ENCODE measurements at regions not wholly inside any gene's neighbourhood (a gene's known extent, or its start where the extent isn't known, plus 50 kb on each side); places are given as distances from the start of the nearest gene placed in this dataset.
A peak's percentile ranks its signal among the peaks of the same experiment; 100 is the strongest.

DNA sequence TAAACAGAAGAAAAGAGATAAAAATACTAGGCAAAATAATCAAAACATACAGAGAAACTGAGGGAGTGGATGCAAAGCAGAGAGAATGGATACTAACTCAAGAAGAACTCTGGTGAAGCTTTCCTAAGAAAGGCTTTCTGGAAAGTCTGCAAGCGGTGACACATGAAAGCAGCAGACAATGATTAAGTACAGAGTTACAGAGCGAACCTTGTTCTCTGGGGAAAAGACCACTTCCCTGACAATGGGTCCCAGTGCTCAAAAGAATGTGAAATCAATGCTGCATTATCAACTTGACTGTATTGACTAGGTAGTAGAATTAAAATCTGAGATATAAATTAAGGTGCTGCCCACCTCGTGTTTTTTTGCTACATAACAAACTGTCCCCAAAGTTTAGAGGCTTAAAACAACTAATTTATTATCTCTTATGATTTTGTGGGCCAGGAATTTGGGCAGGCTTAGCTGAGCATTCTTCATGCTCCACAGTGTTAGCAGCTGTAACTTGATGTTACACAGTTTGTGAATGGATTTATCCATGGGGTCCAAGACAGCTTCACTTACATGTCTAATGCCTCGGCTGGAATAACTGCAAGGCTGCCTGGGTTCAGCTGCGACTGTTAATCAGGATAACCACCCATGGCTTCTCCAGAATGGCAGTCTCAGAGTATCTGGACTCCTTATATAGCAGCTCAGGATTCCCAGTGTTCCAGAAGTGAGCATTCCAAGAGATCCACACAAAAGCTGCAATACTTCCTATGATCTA is 106.9 kb upstream of the INPP4B start:
- TF ChIP-seq, protein P1, sequence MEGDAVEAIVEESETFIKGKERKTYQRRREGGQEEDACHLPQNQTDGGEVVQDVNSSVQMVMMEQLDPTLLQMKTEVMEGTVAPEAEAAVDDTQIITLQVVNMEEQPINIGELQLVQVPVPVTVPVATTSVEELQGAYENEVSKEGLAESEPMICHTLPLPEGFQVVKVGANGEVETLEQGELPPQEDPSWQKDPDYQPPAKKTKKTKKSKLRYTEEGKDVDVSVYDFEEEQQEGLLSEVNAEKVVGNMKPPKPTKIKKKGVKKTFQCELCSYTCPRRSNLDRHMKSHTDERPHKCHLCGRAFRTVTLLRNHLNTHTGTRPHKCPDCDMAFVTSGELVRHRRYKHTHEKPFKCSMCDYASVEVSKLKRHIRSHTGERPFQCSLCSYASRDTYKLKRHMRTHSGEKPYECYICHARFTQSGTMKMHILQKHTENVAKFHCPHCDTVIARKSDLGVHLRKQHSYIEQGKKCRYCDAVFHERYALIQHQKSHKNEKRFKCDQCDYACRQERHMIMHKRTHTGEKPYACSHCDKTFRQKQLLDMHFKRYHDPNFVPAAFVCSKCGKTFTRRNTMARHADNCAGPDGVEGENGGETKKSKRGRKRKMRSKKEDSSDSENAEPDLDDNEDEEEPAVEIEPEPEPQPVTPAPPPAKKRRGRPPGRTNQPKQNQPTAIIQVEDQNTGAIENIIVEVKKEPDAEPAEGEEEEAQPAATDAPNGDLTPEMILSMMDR (conservative IDR thresholded peaks at IDR 0.05): no peak
- peaks cover 11% of the 10 kb centered on the region for H3K9me3 ChIP-seq (ENCODE audit: control insufficient read depth, low read length)
- H3K9ac ChIP-seq (ENCODE audit: extremely low read depth, low read length, poor library complexity, severe bottlenecking): no peak overlapping the region
- no peak for DNase-seq
- H3K4me3 ChIP-seq (ENCODE audit: low read length): no peak overlapping the region
- H3K4me1 ChIP-seq (ENCODE audit: control insufficient read depth, insufficient read depth, low read length): no peaks in the 10 kb centered on the region
- H3K4me3 Mint-ChIP-seq: no peak overlapping the region
- H3K36me3 ChIP-seq (ENCODE audit: control insufficient read depth, insufficient read depth, low read length): no peaks in the 10 kb centered on the region
- H3K27me3 ChIP-seq (ENCODE audit: control insufficient read depth, insufficient read depth, low read length, poor library complexity, severe bottlenecking): no peaks in the 10 kb centered on the region
- H3K27ac ChIP-seq (ENCODE audit: low read depth, low read length): peak overlapping the region; percentile 64
- H3K27ac Mint-ChIP-seq: no peak overlapping the region
- H3K27me3 Mint-ChIP-seq (ENCODE audit: insufficient read depth): no peaks in the 10 kb centered on the region
- H3K36me3 Mint-ChIP-seq (ENCODE audit: low read depth): no peaks in the 10 kb centered on the region
- no peaks in the 10 kb centered on the region for H3K4me1 Mint-ChIP-seq
- H3K9me3 Mint-ChIP-seq: peaks cover 15% of the 10 kb centered on the region
- 83 to 86% methylated on average over 4 to 5 of the region's 5 CpGs for WGBS, 2 experiments (ENCODE audit: insufficient coverage in 1 of 2, insufficient read length in 1 of 2)

DNA sequence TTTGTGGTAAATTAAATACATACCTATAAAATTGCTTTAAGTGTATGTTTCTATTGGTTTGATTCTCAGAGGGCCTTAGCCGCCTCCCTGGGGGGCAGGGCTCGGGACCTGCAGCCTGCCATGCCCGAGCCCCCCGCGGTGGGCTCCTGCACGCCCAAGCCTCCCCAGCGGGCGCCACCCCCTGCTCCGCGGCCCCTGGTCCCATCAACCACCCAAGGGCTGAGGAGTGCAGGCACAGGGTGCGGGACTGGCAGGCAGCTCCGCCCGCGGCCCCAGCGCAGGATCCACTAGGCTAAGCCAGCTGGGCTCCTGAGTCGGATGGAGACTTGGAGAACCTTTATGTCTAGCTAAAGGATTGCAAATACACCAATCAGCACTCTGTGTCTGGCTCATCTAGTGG is 108.3 kb upstream of the INPP4B start:
- WGBS, 2 experiments (ENCODE audit: insufficient coverage in 1 of 2, insufficient read length in 1 of 2): 96 to 97% methylated on average over 6 to 16 of the region's 16 CpGs
- Histone ChIP-seq H3K27ac (ENCODE audit: low read depth, low read length) (no peak overlapping the region), H3K9ac (ENCODE audit: extremely low read depth, low read length, poor library complexity, severe bottlenecking) (no peak overlapping the region), H3K36me3 (ENCODE audit: control insufficient read depth, insufficient read depth, low read length) (no peaks in the 10 kb centered on the region), H3K9me3 (ENCODE audit: control insufficient read depth, low read length) (peaks cover 11% of the 10 kb centered on the region), H3K4me1 (ENCODE audit: control insufficient read depth, insufficient read depth, low read length) (no peaks in the 10 kb centered on the region), H3K27me3 (ENCODE audit: control insufficient read depth, insufficient read depth, low read length, poor library complexity, severe bottlenecking) (no peaks in the 10 kb centered on the region), H3K4me3 (ENCODE audit: low read length) (no peak overlapping the region)
- Mint-ChIP-seq H3K9me3 (peaks cover 15% of the 10 kb centered on the region), H3K27ac (no peak overlapping the region), H3K36me3 (ENCODE audit: low read depth) (no peaks in the 10 kb centered on the region), H3K4me1 (no peaks in the 10 kb centered on the region), H3K4me3 (no peak overlapping the region), H3K27me3 (ENCODE audit: insufficient read depth) (no peaks in the 10 kb centered on the region)
- TF ChIP-seq, protein P1 (conservative IDR thresholded peaks at IDR 0.05): no peak
- no peak for DNase-seq

DNA sequence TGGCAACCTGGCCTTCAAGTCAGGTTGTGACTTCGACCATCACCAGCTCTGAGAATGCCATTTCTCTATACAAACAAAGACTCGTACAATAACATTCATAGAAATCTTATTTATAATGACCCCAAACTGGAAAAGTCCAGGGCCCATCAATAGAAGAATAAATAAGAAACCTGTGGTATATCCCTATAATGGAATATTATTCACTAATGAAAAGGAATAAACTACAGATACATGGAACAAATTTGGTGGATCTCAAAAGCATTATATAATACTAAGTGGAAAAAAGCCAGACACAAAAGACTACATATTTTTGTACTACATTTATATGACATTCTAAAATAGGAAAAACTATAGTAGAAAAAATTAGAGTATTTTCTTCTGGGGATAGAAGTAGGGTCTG is 109.4 kb upstream of the INPP4B start:
- peaks cover 11% of the 10 kb centered on the region for H3K9me3 ChIP-seq (ENCODE audit: control insufficient read depth, low read length)
- no peaks in the 10 kb centered on the region for H3K27me3 ChIP-seq (ENCODE audit: control insufficient read depth, insufficient read depth, low read length, poor library complexity, severe bottlenecking)
- H3K27ac ChIP-seq (ENCODE audit: low read depth, low read length): no peak overlapping the region
- Mint-ChIP-seq H3K27me3 (ENCODE audit: insufficient read depth) (no peaks in the 10 kb centered on the region), H3K4me1 (no peaks in the 10 kb centered on the region), H3K36me3 (ENCODE audit: low read depth) (no peaks in the 10 kb centered on the region), H3K9me3 (peaks cover 15% of the 10 kb centered on the region), H3K4me3 (no peak overlapping the region), H3K27ac (no peak overlapping the region)
- WGBS, 2 experiments (ENCODE audit: insufficient coverage in 1 of 2, insufficient read length in 1 of 2): 91% methylated on average over 2 of the region's 2 CpGs; no CpG with 5 or more reads in 1 of the 2 experiments
- no peaks in the 10 kb centered on the region for H3K36me3 ChIP-seq (ENCODE audit: control insufficient read depth, insufficient read depth, low read length)
- H3K4me1 ChIP-seq (ENCODE audit: control insufficient read depth, insufficient read depth, low read length): no peaks in the 10 kb centered on the region
- DNase-seq: no peak
- no peak overlapping the region for H3K9ac ChIP-seq (ENCODE audit: extremely low read depth, low read length, poor library complexity, severe bottlenecking)
- H3K4me3 ChIP-seq (ENCODE audit: low read length): no peak overlapping the region
- TF ChIP-seq, protein P1 (conservative IDR thresholded peaks at IDR 0.05): no peak
